H9 (cell line): ENCODE measurements at regions not wholly inside any gene's neighbourhood (a gene's known extent, or its start where the extent isn't known, plus 50 kb on each side); places are given as distances from the start of the nearest gene placed in this dataset.
"Not testable (repeated sequence)": the region's sequence is repeated elsewhere in the genome, so short reads cannot be mapped to it uniquely, and the experiment has no call there.

Experiments
- DNase-seq: peaks from one replicate; pipeline ENCODE4 v3.0.0-alpha.2; 2017
- H2AFZ ChIP-seq: one replicate; pipeline ENCODE4 v1.6.1; 2013; ENCODE audit warnings: mild to moderate bottlenecking, low read length, control low read depth, moderate library complexity
- H2AK5ac ChIP-seq: 2 replicates; pipeline ENCODE4 v1.6.1; 2013; ENCODE audit warnings: low read length, control low read depth, mixed read lengths; ENCODE audit not compliant: insufficient read length
- H2BK120ac ChIP-seq: one replicate; pipeline ENCODE4 v1.6.1; 2013; ENCODE audit warnings: low read depth, mild to moderate bottlenecking, low read length, control low read depth, inconsistent platforms; ENCODE audit not compliant: poor library complexity, severe bottlenecking
- H2BK12ac ChIP-seq: 2 replicates; pipeline ENCODE4 v1.6.1; 2013; ENCODE audit warnings: low read length, control low read depth, mixed read lengths, low read depth; ENCODE audit not compliant: insufficient read length
- H2BK15ac ChIP-seq: 2 replicates; pipeline ENCODE4 v1.6.1; 2013; ENCODE audit warnings: low read depth, low read length, control low read depth
- H2BK20ac ChIP-seq: one replicate; pipeline ENCODE4 v1.6.1; 2013; ENCODE audit warnings: low read depth, mild to moderate bottlenecking, low read length, control low read depth, inconsistent platforms; ENCODE audit not compliant: poor library complexity, severe bottlenecking
- H2BK5ac ChIP-seq: 2 replicates; pipeline ENCODE4 v1.6.1; 2013; ENCODE audit warnings: low read length, control low read depth, mixed read lengths; ENCODE audit not compliant: insufficient read length
- H3K14ac ChIP-seq: 2 replicates; pipeline ENCODE4 v1.6.1; 2013; ENCODE audit warnings: low read length, control low read depth; ENCODE audit not compliant: insufficient read depth
- H3K18ac ChIP-seq: 2 replicates; pipeline ENCODE4 v1.6.1; 2013; ENCODE audit warnings: low read depth, mild to moderate bottlenecking, mixed read lengths, low read length, control low read depth; ENCODE audit not compliant: insufficient read length
- H3K23ac ChIP-seq: 2 replicates; pipeline ENCODE4 v1.6.1; 2013; ENCODE audit warnings: low read length, control low read depth, mixed read lengths, low read depth; ENCODE audit not compliant: insufficient read length
- H3K23me2 ChIP-seq: 2 replicates; pipeline ENCODE4 v1.6.1; 2013; ENCODE audit warnings: low read depth, mild to moderate bottlenecking, mixed read lengths, low read length, control low read depth; ENCODE audit not compliant: insufficient read length, poor library complexity, severe bottlenecking
- H3K27ac ChIP-seq: 2 replicates; pipeline ENCODE4 v1.5.1; 2013; ENCODE audit warnings: low read length, control low read depth, mixed read lengths, low read depth; ENCODE audit not compliant: insufficient read length
- H3K27me3 ChIP-seq: 2 replicates; pipeline ENCODE4 v1.6.1; 2013; ENCODE audit warnings: low read length, control low read depth, inconsistent platforms; ENCODE audit not compliant: insufficient read depth
- H3K4ac ChIP-seq: 2 replicates; pipeline ENCODE4 v1.6.1; 2013; ENCODE audit warnings: low read depth, mild to moderate bottlenecking, control low read depth, inconsistent platforms, low read length, moderate library complexity
- H3K4me1 ChIP-seq: 2 replicates; pipeline ENCODE4 v1.6.1; 2013; ENCODE audit warnings: low read length, control low read depth, inconsistent platforms; ENCODE audit not compliant: insufficient read depth
- H3K4me2 ChIP-seq: 2 replicates; pipeline ENCODE4 v1.6.1; 2013; ENCODE audit warnings: low read length, control low read depth, mixed read lengths; ENCODE audit not compliant: insufficient read length, insufficient read depth
- H3K56ac ChIP-seq: 2 replicates; pipeline ENCODE4 v1.6.1; 2013; ENCODE audit warnings: low read depth, mild to moderate bottlenecking, mixed read lengths, low read length, control low read depth; ENCODE audit not compliant: insufficient read length
- H3K79me1 ChIP-seq: 2 replicates; pipeline ENCODE4 v1.6.1; 2013; ENCODE audit warnings: low read depth, mild to moderate bottlenecking, moderate library complexity, low read length, control low read depth, inconsistent platforms; ENCODE audit not compliant: insufficient read depth, poor library complexity, severe bottlenecking
- H3K79me2 ChIP-seq: 2 replicates; pipeline ENCODE4 v1.6.1; 2013; ENCODE audit warnings: low read length, control low read depth, inconsistent platforms; ENCODE audit not compliant: insufficient read depth
- H3K9ac ChIP-seq: 2 replicates; pipeline ENCODE4 v1.6.1; 2013; ENCODE audit warnings: low read length, control low read depth, mixed read lengths; ENCODE audit not compliant: insufficient read length; ENCODE audit errors: extremely low read depth
- H3K9me3 ChIP-seq: one replicate; pipeline ENCODE4 v1.6.1; 2013; ENCODE audit warnings: low read depth, low read length, inconsistent platforms; ENCODE audit not compliant: control insufficient read depth
- H3T11ph ChIP-seq: one replicate; pipeline ENCODE4 v1.6.1; 2013; ENCODE audit warnings: mild to moderate bottlenecking, low read length, control low read depth, inconsistent platforms
- H4K20me1 ChIP-seq: one replicate; pipeline ENCODE4 v1.6.1; 2013; ENCODE audit not compliant: control insufficient read depth, insufficient read length, insufficient read depth
- H4K5ac ChIP-seq: 2 replicates; pipeline ENCODE4 v1.6.1; 2013; ENCODE audit warnings: low read depth, mild to moderate bottlenecking, mixed read lengths, low read length, control low read depth; ENCODE audit not compliant: insufficient read length
- H4K8ac ChIP-seq: replicated peaks from 2 replicates; pipeline ENCODE4 v1.6.1; 2013; ENCODE audit warnings: low read length, control low read depth, mixed read lengths, low read depth; ENCODE audit not compliant: insufficient read length
- H4K91ac ChIP-seq: 2 replicates; pipeline ENCODE4 v1.6.1; 2013; ENCODE audit warnings: low read depth, mild to moderate bottlenecking, moderate library complexity, mixed read lengths, low read length, control low read depth; ENCODE audit not compliant: insufficient read length
- H3K27ac Mint-ChIP-seq, 3 experiments: 2 replicates in 2 of 3; 3 replicates in 1 of 3; pipeline ENCODE4 v1.8.0; 2020 to 2021; ENCODE audit warnings: mixed read lengths in 3 of 3, mild to moderate bottlenecking in 1 of 3, moderate library complexity in 1 of 3
- H3K27me3 Mint-ChIP-seq: 2 replicates; pipeline ENCODE4 v1.8.0; 2021; ENCODE audit warnings: low read depth, mild to moderate bottlenecking, moderate library complexity, mixed read lengths
- H3K36me3 Mint-ChIP-seq, 3 experiments: 2 replicates in 2 of 3; 3 replicates in 1 of 3; pipeline ENCODE4 v1.8.0; 2020 to 2021; ENCODE audit warnings: low read depth in 3 of 3, mixed read lengths in 3 of 3; ENCODE audit not compliant: insufficient read depth in 1 of 3
- H3K4me1 Mint-ChIP-seq, 2 experiments: 2 replicates each; pipeline ENCODE4 v1.8.0; 2020; ENCODE audit warnings: mixed read lengths in 2 of 2
- H3K4me3 Mint-ChIP-seq, 2 experiments: 2 replicates in 1 of 2; 3 replicates in 1 of 2; pipeline ENCODE4 v1.8.0; 2020 to 2021; ENCODE audit warnings: mild to moderate bottlenecking in 2 of 2, mixed read lengths in 2 of 2, moderate library complexity in 1 of 2
- H3K9me3 Mint-ChIP-seq, 2 experiments: 2 replicates in 1 of 2; 3 replicates in 1 of 2; pipeline ENCODE4 v1.8.0; 2020; ENCODE audit warnings: mild to moderate bottlenecking in 2 of 2, mixed read lengths in 2 of 2, moderate library complexity in 1 of 2
- WGBS: extraction: QIAGEN DNeasy Blood & Tissue Kit; methylation state at CpG from one replicate; pipeline ENCODE4 v1.1.7; 2013; ENCODE audit warnings: missing lambda C conversion rate, low lambda C conversion rate, mixed read lengths; ENCODE audit not compliant: insufficient read length; ENCODE audit errors: extremely low coverage; 5-methylcytosine and 5-hydroxymethylcytosine counted together

- H4K20me1 ChIP-seq, H4K91ac ChIP-seq, H3K9ac ChIP-seq, H3K4me3 Mint-ChIP-seq, H3K14ac ChIP-seq, H3K4me1 ChIP-seq, H2BK20ac ChIP-seq, H4K8ac ChIP-seq, H3K79me2 ChIP-seq, H3K9me3 ChIP-seq, H2BK5ac ChIP-seq, H3K4me2 ChIP-seq, H3K23ac ChIP-seq, H2BK120ac ChIP-seq, H3K4ac ChIP-seq, H2BK12ac ChIP-seq, H3K27me3 ChIP-seq, H3K36me3 Mint-ChIP-seq, H3K4me1 Mint-ChIP-seq, H2AK5ac ChIP-seq, H3K27ac ChIP-seq, H2AFZ ChIP-seq, H2BK15ac ChIP-seq, H3K27ac Mint-ChIP-seq, H3T11ph ChIP-seq, H3K23me2 ChIP-seq, DNase-seq, H4K5ac ChIP-seq, H3K56ac ChIP-seq, H3K79me1 ChIP-seq, H3K18ac ChIP-seq: not testable (repeated sequence)
- Mint-ChIP-seq H3K9me3 (peaks cover 9 to 14% of the 10 kb centered on the region in 2 experiments), H3K27me3 (peaks cover 15% of the 10 kb centered on the region)
- WGBS: no CpG with 5 or more reads among the region's 3 CpGs
Measured at GRCh38 chr14:37784203-37784826, 188.9 kb downstream of the TTC6 start.

- H2BK15ac ChIP-seq, H3K56ac ChIP-seq, H3K4me1 Mint-ChIP-seq, H3K27ac ChIP-seq, H3K9me3 ChIP-seq, H3K27me3 ChIP-seq, H2BK120ac ChIP-seq, H3K4me3 Mint-ChIP-seq, H3K79me2 ChIP-seq, H3K36me3 Mint-ChIP-seq, H3K14ac ChIP-seq, H4K8ac ChIP-seq, H4K5ac ChIP-seq, H3T11ph ChIP-seq, H3K23ac ChIP-seq, H3K9ac ChIP-seq, H2BK12ac ChIP-seq, H2AK5ac ChIP-seq, H2AFZ ChIP-seq, DNase-seq, H3K4ac ChIP-seq, H3K18ac ChIP-seq, H4K20me1 ChIP-seq, H2BK20ac ChIP-seq, H3K4me1 ChIP-seq, H3K27ac Mint-ChIP-seq, H3K4me2 ChIP-seq, H3K23me2 ChIP-seq, H3K79me1 ChIP-seq, H2BK5ac ChIP-seq, H4K91ac ChIP-seq: not testable (repeated sequence)
- Mint-ChIP-seq H3K9me3 (peaks cover 9 to 14% of the 10 kb centered on the region in 2 experiments), H3K27me3 (peaks cover 15% of the 10 kb centered on the region)
Measured at GRCh38 chr14:37784827-37785223, 189.4 kb downstream of the TTC6 start.
